Psoas muscle (tissue), 7 donors: ENCODE measurements at regions not wholly inside any gene's neighbourhood (a gene's known extent, or its start where the extent isn't known, plus 50 kb on each side); places are given as distances from the start of the nearest gene placed in this dataset.

Source experiments
- ATAC-seq, 4 donors: fragments of 200-7000 bp; cut with Tn5 transposase; one replicate each; pipeline ENCODE4 v1.9.1; 2020; ENCODE audit warnings: moderate library complexity in 3 of 4, mild to moderate bottlenecking in 2 of 4
- DNase-seq, 2 donors: peaks; one replicate each; pipeline ENCODE4 v3.0.0-alpha.2; 2020
- H3K27ac ChIP-seq: fragments of 200-600 bp; one replicate; pipeline ENCODE4 v1.8.0; 2022
- H3K27me3 ChIP-seq, 3 donors: fragments of 200-600 bp in 1 of 3; one replicate each; pipeline versions ENCODE4 v1.6.1 to v1.8.0; 2013 to 2022; ENCODE audit warnings: low read length in 2 of 3, mild to moderate bottlenecking in 2 of 3, moderate library complexity in 1 of 3; ENCODE audit not compliant: insufficient read depth in 3 of 3
- H3K36me3 ChIP-seq, 2 donors: fragments of 200-600 bp in 1 of 2; one replicate each; pipeline versions ENCODE4 v1.6.1 to v1.8.0; 2013 to 2022; ENCODE audit warnings: low read depth in 1 of 2, mild to moderate bottlenecking in 1 of 2, moderate library complexity in 1 of 2; ENCODE audit not compliant: insufficient read depth in 1 of 2
- H3K4me1 ChIP-seq: fragments of 200-600 bp; one replicate; pipeline ENCODE4 v1.8.0; 2022
- H3K4me3 ChIP-seq: fragments of 200-600 bp; one replicate; pipeline ENCODE4 v1.8.0; 2022; ENCODE audit warnings: mild to moderate bottlenecking
- H3K9me3 ChIP-seq: fragments of 200-600 bp; one replicate; pipeline ENCODE4 v1.8.0; 2022
- WGBS, 3 donors: extraction: QIAGEN DNeasy Blood & Tissue Kit; methylation state at CpG; one replicate each; pipeline versions ENCODE4 v1.1.6 to v1.1.7; 2013; 5-methylcytosine and 5-hydroxymethylcytosine counted together
- intact Hi-C, 2 donors: fragments of 100-400 bp; cut with DNase I; formaldehyde crosslinking; loops; one replicate each; pipeline versions ENCODE4 v1.11.0 to v1.14.2; 2022
- TF ChIP-seq, protein P1 (sequence below): fragments of 200-600 bp; IDR thresholded peaks from one replicate; pipeline ENCODE4 v1.8.0; 2022; ENCODE audit warnings: antibody characterized with exemption
- donor health status: healthy with polysubstance abuse.
- donor health status: DM: no; HTN: no; CAD: no; lungs with moderate emphysema.
- donor health status: Bipolar disorder and iron deficiency.
- donor health status: healthy.
- donor health status: DM: yes; HTN: yes; CAD: no.
- donor health status: DM: no; HTN: no; CAD: no.
- donor health status: DM: yes; HTN: yes; CAD: no.

DNA sequence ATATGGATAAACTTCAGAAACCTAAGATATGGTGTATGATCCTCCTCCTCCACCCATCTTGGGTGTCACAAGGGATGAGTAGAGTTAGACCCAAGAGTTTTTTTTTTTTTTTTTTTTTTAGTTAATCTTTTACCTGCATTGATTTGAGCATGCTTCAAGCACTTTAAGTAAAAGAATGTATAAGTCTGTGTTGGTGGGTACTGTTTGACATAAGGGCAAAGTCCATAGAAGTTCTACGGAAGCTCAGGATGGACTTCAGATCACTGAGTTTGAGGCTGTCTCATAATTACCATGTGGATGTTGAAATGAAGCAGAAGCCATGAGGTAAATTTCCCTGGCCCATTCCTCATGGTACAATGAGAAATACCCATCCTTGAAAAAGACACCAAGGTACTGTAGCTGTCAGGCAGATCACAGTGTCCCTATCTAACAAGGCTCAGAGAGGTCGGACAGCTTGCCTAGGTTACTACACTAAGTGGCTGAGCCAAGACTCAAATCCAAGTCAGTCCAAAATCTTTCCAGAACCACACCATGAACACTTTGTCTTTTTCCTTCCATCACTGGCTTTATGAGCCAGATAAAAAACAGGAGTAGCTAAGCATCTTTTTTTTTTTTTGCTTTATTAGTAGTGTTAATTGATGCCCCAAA lies 962.8 kb downstream of the CDH11 start:
- no peak overlapping the region for H3K4me3 ChIP-seq
- H3K4me1 ChIP-seq, result peaks cover 4% of the 10 kb centered on the region
- no peaks in the 10 kb centered on the region for H3K9me3 ChIP-seq
- TF ChIP-seq, protein P1, sequence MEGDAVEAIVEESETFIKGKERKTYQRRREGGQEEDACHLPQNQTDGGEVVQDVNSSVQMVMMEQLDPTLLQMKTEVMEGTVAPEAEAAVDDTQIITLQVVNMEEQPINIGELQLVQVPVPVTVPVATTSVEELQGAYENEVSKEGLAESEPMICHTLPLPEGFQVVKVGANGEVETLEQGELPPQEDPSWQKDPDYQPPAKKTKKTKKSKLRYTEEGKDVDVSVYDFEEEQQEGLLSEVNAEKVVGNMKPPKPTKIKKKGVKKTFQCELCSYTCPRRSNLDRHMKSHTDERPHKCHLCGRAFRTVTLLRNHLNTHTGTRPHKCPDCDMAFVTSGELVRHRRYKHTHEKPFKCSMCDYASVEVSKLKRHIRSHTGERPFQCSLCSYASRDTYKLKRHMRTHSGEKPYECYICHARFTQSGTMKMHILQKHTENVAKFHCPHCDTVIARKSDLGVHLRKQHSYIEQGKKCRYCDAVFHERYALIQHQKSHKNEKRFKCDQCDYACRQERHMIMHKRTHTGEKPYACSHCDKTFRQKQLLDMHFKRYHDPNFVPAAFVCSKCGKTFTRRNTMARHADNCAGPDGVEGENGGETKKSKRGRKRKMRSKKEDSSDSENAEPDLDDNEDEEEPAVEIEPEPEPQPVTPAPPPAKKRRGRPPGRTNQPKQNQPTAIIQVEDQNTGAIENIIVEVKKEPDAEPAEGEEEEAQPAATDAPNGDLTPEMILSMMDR, result no peak
- no peaks in the 10 kb centered on the region for H3K36me3 ChIP-seq
- H3K27me3 ChIP-seq, result no peaks in the 10 kb centered on the region
- H3K27ac ChIP-seq, result no peak overlapping the region
- DNase-seq (no peak), ATAC-seq (no peak)
- intact Hi-C loops, result no loop called here
- 80 to 91% (median 88%) methylated on average over 2 of the region's 2 CpGs for WGBS, 3 donors

DNA sequence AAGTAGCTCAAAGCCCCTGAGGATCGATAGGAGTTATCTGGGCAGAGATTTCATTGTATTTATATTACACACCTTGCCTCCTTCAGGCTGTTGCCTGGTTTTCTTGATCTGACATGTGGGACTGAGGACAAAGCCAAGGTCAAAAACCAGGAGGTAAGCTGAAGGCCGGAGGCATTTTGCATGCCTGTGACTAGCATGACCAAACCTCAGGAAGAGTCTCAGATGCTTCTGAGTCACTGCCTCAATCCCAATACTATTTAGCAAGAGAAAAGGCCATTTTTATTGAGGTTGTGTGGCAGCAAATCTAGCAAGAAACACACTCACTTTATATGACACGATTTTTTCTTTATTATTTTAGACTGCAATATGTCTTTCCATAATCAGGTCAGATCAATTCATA lies 968.1 kb downstream of the CDH11 start:
- ATAC-seq (no peak), DNase-seq (no peak)
- Histone ChIP-seq H3K9me3 (no peaks in the 10 kb centered on the region), H3K4me3 (no peak overlapping the region), H3K27me3 (no peaks in the 10 kb centered on the region), H3K4me1 (no peaks in the 10 kb centered on the region), H3K27ac (no peak overlapping the region), H3K36me3 (no peaks in the 10 kb centered on the region)
- 82 to 87% (median 87%) methylated on average over 3 of the region's 3 CpGs for WGBS, 3 donors
- TF ChIP-seq, protein P1, result no peak
- intact Hi-C loops, result no loop called here

DNA sequence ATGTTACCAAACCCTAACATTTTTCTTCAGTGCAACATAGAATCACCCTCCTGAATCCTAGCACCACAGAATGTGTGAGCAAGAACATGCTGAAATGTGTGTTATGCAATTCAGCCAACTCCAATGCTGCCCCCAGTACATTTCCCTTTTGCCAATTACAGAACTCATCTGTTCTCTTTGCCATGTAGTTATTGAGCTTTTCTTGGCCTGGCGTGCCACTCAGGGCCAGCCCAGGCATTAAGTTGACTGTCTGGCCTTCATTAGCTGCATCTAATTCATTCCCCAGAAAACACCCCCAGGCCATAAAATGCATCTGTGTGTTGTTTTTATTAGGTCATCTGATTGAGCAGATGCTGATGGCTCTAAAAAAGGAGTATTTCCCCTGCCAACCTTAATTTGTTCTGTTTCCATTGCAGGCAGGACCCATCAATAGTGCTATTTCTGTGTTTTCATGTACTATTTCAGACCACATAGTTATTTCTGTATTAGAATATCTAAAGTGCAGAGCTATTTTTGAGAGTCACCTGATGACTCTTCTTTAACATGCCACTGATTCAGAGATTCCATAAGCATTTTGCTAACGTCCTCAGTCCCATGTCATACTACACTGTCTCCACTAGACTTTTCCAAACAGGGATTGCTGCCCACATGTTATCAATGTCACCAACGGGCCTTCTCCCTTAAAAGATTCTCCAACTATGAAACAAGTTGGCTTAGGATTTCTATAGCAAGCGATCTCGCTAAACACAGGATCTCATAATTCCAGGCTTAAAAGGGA lies 969.7 kb downstream of the CDH11 start:
- ATAC-seq (no peak), DNase-seq (no peak)
- Histone ChIP-seq H3K27ac (no peak overlapping the region), H3K36me3 (no peaks in the 10 kb centered on the region), H3K4me1 (no peaks in the 10 kb centered on the region), H3K27me3 (no peaks in the 10 kb centered on the region), H3K4me3 (no peak overlapping the region), H3K9me3 (no peaks in the 10 kb centered on the region)
- 53 to 63% (median 58%) methylated on average over 5 of the region's 5 CpGs for WGBS, 3 donors
- intact Hi-C loops, result no loop called here
- TF ChIP-seq, protein P1, result no peak

DNA sequence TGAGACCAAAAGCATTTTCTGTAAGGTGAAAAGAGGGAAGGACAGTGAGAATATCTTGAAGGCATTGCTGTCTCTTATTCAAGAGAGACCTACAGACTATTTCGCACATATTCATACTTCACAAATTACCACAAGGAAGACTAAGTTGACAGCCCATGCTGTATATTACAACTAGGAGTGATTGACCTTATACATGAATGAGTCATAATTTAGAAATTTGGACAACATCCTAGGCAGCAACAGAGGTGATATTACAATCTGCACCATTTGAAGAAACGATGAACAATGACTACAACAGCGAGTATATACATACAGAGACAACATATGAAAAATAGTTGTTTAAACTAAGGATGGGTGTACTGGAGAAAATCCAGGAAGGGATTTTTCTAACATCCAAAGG lies 971.7 kb downstream of the CDH11 start:
- WGBS, 3 donors, result 84 to 91% (median 86%) methylated on average over 3 of the region's 3 CpGs
- Histone ChIP-seq H3K27ac (no peak overlapping the region), H3K9me3 (no peaks in the 10 kb centered on the region), H3K27me3 (no peaks in the 10 kb centered on the region), H3K4me1 (no peaks in the 10 kb centered on the region), H3K4me3 (no peak overlapping the region), H3K36me3 (no peaks in the 10 kb centered on the region)
- TF ChIP-seq, protein P1, result no peak
- ATAC-seq, result no peak
- DNase-seq, result no peak
- intact Hi-C loops, result no loop called here
